ENCODE measurements at regions not wholly inside any gene's neighbourhood (a gene's known extent, or its start where the extent isn't known, plus 50 kb on each side); places are given as distances from the start of the nearest gene placed in this dataset.

GRCh38 chr2:219724628-219725027 lies 97.2 kb downstream of the SLC4A3 start:
- DNase-seq (ENCODE audit: low spot score): no peak
- in situ Hi-C loops (cut with MboI; ENCODE audit: low pct_unique_long_range_greater_than_20kb, low sequenced_read_pairs, unreplicated experiment): no loop called here
- no peak for TF ChIP-seq CTCF (IDR thresholded peaks at IDR 0.05; ENCODE audit: extremely low read depth, insufficient read depth, missing control alignments)

DNA sequence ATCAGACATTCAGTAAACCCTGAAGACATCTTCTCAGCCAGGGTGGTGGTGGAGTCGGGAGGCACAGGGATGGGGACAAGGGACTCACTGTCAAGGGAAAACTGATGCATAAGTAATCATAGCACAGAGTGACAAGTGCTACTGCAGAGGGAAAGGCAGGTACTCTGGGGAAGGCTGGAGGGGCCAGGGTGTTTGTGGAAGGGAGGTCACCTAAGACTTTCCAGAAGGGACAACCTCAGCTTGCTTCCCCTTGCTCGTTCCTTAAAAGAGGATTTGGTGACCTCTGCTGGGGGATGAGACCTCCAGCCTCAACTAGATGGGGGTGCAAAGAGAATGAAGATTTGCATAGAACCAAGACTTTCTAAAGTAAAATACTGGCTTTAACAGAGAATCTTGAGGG lies 99.5 kb downstream of the SLC4A3 start:
- no peak for TF ChIP-seq CTCF (IDR thresholded peaks at IDR 0.05; ENCODE audit: extremely low read depth, insufficient read depth, missing control alignments)
- in situ Hi-C loops (cut with MboI; ENCODE audit: low pct_unique_long_range_greater_than_20kb, low sequenced_read_pairs, unreplicated experiment): no loop called here
- no peak for DNase-seq (ENCODE audit: low spot score)

DNA sequence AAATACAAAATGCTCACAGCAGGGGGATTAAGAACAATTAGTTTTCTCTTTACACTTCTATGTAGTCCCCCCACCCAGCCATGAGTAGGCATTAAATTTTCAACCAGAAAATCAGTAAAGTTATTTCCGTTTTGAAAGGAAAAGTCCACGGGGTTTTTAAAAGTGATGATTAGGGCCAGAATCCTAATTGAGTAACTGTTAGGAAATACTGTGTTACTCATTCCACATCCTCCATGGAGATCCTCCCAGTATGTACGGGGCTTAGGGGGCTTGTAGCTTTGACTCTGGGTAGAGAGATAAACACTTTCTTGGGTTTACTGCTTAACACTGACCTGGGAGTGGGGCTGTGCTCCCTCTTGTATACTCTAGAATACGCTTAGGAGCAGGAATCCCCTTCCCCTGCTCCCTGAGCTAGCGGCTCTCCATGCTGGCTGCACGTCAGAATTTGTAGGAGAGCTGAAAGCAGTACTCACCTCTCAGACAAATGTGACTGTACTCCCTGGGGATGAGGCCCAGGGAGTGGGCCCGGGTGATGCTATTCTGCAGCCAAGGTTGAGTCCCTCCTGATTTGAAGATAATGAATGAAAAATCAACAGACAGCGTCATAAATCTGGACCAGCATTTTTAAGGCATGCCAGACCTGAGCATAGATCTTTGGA lies 100.5 kb downstream of the SLC4A3 start:
- no peak for TF ChIP-seq CTCF (IDR thresholded peaks at IDR 0.05; ENCODE audit: extremely low read depth, insufficient read depth, missing control alignments)
- in situ Hi-C loops (cut with MboI; ENCODE audit: low pct_unique_long_range_greater_than_20kb, low sequenced_read_pairs, unreplicated experiment): no loop called here
- DNase-seq (ENCODE audit: low spot score): no peak

DNA sequence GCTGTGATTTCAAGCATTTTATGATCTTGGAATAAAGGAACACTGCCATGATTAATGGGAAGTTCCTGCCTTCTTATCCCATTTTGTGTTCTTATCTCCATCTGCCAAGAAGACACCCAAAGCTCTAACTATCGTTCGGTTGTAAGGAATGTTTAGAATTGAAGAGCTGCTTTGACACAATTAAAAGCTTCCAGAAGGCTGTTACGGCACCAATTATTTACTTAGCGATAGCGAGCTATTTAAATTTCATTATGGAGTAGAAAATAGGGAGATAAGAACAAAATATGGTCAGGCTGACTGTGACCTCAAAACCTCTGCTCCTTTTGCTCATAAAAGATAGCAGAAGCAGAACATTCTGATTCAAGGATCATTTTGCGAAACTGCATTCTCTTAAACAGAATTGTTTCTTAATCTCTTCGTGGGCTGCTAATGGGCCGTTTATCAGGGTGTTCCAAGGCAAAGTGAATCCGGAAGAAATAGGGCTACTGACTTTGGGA lies 101.6 kb downstream of the SLC4A3 start:
- in situ Hi-C loops (cut with MboI; ENCODE audit: low pct_unique_long_range_greater_than_20kb, low sequenced_read_pairs, unreplicated experiment): no loop called here
- no peak for DNase-seq (ENCODE audit: low spot score)
- no peak for TF ChIP-seq CTCF (IDR thresholded peaks at IDR 0.05; ENCODE audit: extremely low read depth, insufficient read depth, missing control alignments)

DNA sequence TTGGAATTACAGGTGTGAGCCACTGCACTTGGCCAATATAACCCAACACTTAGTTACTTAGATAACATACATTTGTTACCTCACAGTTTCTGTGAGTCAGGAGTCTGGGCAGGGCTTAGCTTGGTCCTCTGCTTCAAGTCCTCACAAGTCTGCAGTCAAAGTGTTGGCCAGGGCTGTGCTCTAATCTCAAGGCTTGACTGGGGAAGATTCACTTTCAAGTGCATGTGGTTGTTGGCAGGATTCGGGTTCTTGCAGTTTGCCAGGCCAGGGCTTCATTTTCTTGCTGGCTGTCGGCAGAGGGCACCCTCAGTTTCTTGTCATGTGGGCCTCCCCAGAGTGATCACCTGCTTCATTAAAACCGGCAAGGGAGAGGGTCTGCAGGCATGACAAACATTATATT lies 103.7 kb downstream of the SLC4A3 start:
- DNase-seq (ENCODE audit: low spot score): no peak
- TF ChIP-seq CTCF (IDR thresholded peaks at IDR 0.05; ENCODE audit: extremely low read depth, insufficient read depth, missing control alignments): no peak
- in situ Hi-C loops (cut with MboI; ENCODE audit: low pct_unique_long_range_greater_than_20kb, low sequenced_read_pairs, unreplicated experiment): no loop called here

DNA sequence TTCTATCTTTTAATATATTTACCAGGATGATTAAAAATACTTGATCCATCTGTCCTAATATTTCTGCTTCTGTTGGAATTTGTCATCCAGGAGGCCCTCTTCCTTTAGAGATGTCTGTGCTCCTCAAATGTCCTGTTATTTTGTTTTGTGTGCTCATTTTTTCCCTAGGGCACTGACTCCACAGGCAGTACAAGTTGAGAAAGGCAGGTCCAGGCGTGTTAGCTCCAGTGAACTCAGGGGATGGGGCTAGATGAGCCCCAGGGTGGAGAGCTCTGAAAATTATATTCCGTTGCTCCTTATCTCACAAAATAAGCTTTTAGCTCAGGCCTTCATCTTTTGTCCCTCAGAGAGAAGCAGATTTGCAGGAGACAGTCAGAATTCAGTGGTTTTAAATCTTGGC lies 105.7 kb downstream of the SLC4A3 start:
- DNase-seq (ENCODE audit: low spot score): no peak
- in situ Hi-C loops (cut with MboI; ENCODE audit: low pct_unique_long_range_greater_than_20kb, low sequenced_read_pairs, unreplicated experiment): no loop called here
- no peak for TF ChIP-seq CTCF (IDR thresholded peaks at IDR 0.05; ENCODE audit: extremely low read depth, insufficient read depth, missing control alignments)
